ENCODE measurements at regions not wholly inside any gene's neighbourhood (a gene's known extent, or its start where the extent isn't known, plus 50 kb on each side); places are given as distances from the start of the nearest gene placed in this dataset.

DNA sequence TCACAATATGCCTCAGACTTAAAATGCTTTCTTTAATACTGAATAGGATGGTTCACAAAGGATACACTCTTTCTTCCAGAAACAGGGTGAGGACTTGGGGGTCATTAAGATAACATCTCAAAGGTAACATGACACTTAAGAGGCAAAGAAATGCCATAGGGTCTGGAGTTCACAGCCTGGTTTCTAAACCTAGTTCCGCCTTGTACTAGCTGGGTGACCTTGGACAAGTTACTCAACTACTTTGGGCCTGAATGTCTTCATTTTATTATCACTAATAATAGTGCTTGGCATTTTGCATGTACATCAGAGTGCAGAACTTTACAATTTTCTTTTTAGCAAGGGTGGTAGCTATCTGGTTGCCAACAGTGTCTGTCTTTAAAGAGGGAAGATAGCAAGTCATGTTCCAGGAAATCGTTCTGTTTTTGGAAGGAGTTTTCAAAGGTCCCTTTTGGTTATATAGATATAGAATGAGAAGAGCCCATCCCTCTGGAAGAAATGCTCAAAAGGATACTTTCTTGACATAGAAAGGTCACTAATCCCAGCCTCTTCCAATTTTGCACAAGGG lies 257.8 kb downstream of the NUAK1 start:
- H3K79me2 ChIP-seq (ENCODE audit: insufficient read depth, low read length) = no peaks in the 10 kb centered on the region
- DNase-seq (ENCODE audit: low spot score) = no peak
- ChIA-PET POLR2A (no interaction called here), CTCF (ENCODE audit: low intra/inter-chr PET ratio, low total read pairs) (no interaction called here)
- no peaks in the 10 kb centered on the region for H3K36me3 ChIP-seq (replicated peaks in 1 of 2; ENCODE audit: control insufficient read depth in 1 of 2, insufficient read depth in 2 of 2, low read length in 2 of 2)
- no peaks in the 10 kb centered on the region for H3K4me1 ChIP-seq (ENCODE audit: insufficient read depth, low read length)
- H4K20me1 ChIP-seq (ENCODE audit: insufficient read depth, low read length) = no peaks in the 10 kb centered on the region
- no peaks in the 10 kb centered on the region for H3K9me3 ChIP-seq (ENCODE audit: low read length)
- H3K4me3 ChIP-seq (replicated peaks in 1 of 3; ENCODE audit: insufficient read depth in 1 of 3, low read depth in 2 of 3, low read length in 3 of 3) = no peak overlapping the region
- ATAC-seq = no peak
- H2AFZ ChIP-seq (ENCODE audit: low read length) = no peak overlapping the region
- no peak overlapping the region for H3K27ac ChIP-seq (ENCODE audit: extremely low read length, insufficient read depth, low read length)
- FAIRE-seq = no peak
- no TSS peak for BruUV-seq (replicated peaks)
- 16% methylated on average over 2 of the region's 2 CpGs for WGBS (ENCODE audit: low lambda C conversion rate)
- no peak overlapping the region for H3K4me2 ChIP-seq (ENCODE audit: low read depth, low read length)
- no peaks in the 10 kb centered on the region for H3K27me3 ChIP-seq (ENCODE audit: control insufficient read depth in 1 of 2, insufficient read depth in 2 of 2, low read length in 2 of 2)
- no peak overlapping the region for H3K9ac ChIP-seq (ENCODE audit: insufficient read depth, low read depth, low read length)
- intact Hi-C loops (cut with micrococcal nuclease; ENCODE audit: unreplicated experiment) (no loop called here), in situ Hi-C loops (cut with HindIII; ENCODE audit: extremely low pct_ligation_motif_present, low pct_unique_long_range_greater_than_20kb) (no loop called here)
- TF ChIP-seq ZNF570 (CRISPR knock-in tag; IDR thresholded peaks at IDR 0.05; ENCODE audit: borderline replicate concordance) (no peak), ZNF619 (CRISPR knock-in tag; IDR thresholded peaks at IDR 0.05) (no peak), ZNF30 (CRISPR knock-in tag; IDR thresholded peaks at IDR 0.05) (no peak), DMAP1 (CRISPR knock-in tag; IDR thresholded peaks at IDR 0.05) (no peak), KLF15 (CRISPR knock-in tag; IDR thresholded peaks at IDR 0.05; ENCODE audit: borderline replicate concordance) (no peak), ZNF550 (CRISPR knock-in tag; IDR thresholded peaks at IDR 0.05; ENCODE audit: borderline replicate concordance) (no peak), EEA1 (CRISPR knock-in tag; IDR thresholded peaks at IDR 0.05; ENCODE audit: borderline replicate concordance) (no peak), SNRNP70 (IDR thresholded peaks at IDR 0.05; ENCODE audit: low read depth, low read length) (no peak), RXRA (CRISPR knock-in tag; IDR thresholded peaks at IDR 0.05) (no peak), JUND (CRISPR knock-in tag; IDR thresholded peaks at IDR 0.05) (no peak), ZNF562 (CRISPR knock-in tag; IDR thresholded peaks at IDR 0.05; ENCODE audit: borderline replicate concordance) (no peak), MTA1 (CRISPR knock-in tag; IDR thresholded peaks at IDR 0.05; ENCODE audit: borderline replicate concordance) (no peak), TOE1 (CRISPR knock-in tag; IDR thresholded peaks at IDR 0.05) (no peak), JDP2 (CRISPR knock-in tag; IDR thresholded peaks at IDR 0.05; ENCODE audit: borderline replicate concordance) (no peak), PRPF4 (IDR thresholded peaks at IDR 0.05; ENCODE audit: low read depth, low read length, poor library complexity, severe bottlenecking) (no peak), HNRNPH1 (optimal IDR thresholded peaks at IDR 0.05; ENCODE audit: low read depth, low read length) (no peak), ZKSCAN5 (CRISPR knock-in tag; IDR thresholded peaks at IDR 0.05) (no peak)
- TF ChIP-seq, protein P1, sequence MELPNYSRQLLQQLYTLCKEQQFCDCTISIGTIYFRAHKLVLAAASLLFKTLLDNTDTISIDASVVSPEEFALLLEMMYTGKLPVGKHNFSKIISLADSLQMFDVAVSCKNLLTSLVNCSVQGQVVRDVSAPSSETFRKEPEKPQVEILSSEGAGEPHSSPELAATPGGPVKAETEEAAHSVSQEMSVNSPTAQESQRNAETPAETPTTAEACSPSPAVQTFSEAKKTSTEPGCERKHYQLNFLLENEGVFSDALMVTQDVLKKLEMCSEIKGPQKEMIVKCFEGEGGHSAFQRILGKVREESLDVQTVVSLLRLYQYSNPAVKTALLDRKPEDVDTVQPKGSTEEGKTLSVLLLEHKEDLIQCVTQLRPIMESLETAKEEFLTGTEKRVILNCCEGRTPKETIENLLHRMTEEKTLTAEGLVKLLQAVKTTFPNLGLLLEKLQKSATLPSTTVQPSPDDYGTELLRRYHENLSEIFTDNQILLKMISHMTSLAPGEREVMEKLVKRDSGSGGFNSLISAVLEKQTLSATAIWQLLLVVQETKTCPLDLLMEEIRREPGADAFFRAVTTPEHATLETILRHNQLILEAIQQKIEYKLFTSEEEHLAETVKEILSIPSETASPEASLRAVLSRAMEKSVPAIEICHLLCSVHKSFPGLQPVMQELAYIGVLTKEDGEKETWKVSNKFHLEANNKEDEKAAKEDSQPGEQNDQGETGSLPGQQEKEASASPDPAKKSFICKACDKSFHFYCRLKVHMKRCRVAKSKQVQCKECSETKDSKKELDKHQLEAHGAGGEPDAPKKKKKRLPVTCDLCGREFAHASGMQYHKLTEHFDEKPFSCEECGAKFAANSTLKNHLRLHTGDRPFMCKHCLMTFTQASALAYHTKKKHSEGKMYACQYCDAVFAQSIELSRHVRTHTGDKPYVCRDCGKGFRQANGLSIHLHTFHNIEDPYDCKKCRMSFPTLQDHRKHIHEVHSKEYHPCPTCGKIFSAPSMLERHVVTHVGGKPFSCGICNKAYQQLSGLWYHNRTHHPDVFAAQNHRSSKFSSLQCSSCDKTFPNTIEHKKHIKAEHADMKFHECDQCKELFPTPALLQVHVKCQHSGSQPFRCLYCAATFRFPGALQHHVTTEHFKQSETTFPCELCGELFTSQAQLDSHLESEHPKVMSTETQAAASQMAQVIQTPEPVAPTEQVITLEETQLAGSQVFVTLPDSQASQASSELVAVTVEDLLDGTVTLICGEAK (IDR thresholded peaks at IDR 0.05) = no peak
- TF ChIP-seq, protein P1 (CRISPR knock-in tag; IDR thresholded peaks at IDR 0.05) = no peak
